C4-2B (cell line): ENCODE measurements at regions not wholly inside any gene's neighbourhood (a gene's known extent, or its start where the extent isn't known, plus 50 kb on each side); places are given as distances from the start of the nearest gene placed in this dataset.
"Not testable (repeated sequence)": the region's sequence is repeated elsewhere in the genome, so short reads cannot be mapped to it uniquely, and the experiment has no call there.

Experiments used
- H3K27ac ChIP-seq: fragments of 450-650 bp; 2 replicates; pipeline ENCODE4 v1.5.1; 2017
- ZFX ChIP-seq: fragments of 450-650 bp; IDR thresholded peaks from 2 replicates; pipeline ENCODE4 v1.6.1; 2017
- TF ChIP-seq, protein P1 (sequence below): fragments of 450-650 bp; conservative IDR thresholded peaks from 2 replicates; pipeline ENCODE4 v1.5.1; 2017; ENCODE audit warnings: mild to moderate bottlenecking

- no peak for TF ChIP-seq ZFX
- TF ChIP-seq, protein P1, sequence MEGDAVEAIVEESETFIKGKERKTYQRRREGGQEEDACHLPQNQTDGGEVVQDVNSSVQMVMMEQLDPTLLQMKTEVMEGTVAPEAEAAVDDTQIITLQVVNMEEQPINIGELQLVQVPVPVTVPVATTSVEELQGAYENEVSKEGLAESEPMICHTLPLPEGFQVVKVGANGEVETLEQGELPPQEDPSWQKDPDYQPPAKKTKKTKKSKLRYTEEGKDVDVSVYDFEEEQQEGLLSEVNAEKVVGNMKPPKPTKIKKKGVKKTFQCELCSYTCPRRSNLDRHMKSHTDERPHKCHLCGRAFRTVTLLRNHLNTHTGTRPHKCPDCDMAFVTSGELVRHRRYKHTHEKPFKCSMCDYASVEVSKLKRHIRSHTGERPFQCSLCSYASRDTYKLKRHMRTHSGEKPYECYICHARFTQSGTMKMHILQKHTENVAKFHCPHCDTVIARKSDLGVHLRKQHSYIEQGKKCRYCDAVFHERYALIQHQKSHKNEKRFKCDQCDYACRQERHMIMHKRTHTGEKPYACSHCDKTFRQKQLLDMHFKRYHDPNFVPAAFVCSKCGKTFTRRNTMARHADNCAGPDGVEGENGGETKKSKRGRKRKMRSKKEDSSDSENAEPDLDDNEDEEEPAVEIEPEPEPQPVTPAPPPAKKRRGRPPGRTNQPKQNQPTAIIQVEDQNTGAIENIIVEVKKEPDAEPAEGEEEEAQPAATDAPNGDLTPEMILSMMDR, result no peak
- no peak overlapping the region for H3K27ac ChIP-seq
These were observed 70.9 kb upstream of the N4BP1 start for GRCh38 chr16:48680881-48681280.

DNA sequence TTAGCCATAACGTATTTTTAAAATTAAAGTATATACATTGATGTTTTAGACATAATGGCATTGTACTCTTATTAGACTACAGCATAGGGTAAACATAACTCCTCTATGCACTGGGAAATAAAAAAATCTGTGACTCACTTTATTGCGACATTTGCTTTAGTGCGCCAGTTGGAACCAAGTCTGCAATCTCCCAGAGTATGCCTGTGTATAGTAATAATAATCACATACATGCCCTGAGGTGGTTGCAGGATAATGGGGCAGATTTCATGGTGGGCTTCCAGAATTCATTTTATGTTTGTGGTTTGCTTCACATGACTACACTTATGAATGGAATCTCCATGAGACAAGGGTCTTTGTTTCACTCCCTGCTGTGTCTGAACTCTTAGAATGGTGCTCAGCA, 66.9 kb upstream of the N4BP1 start:
- no peak overlapping the region for H3K27ac ChIP-seq
- no peak for TF ChIP-seq ZFX
- TF ChIP-seq, protein P1, result no peak

- H3K27ac ChIP-seq, result not testable (repeated sequence)
These were observed 58.2 kb upstream of the N4BP1 start for GRCh38 chr16:48668184-48668583.

- H3K27ac ChIP-seq, result no peak overlapping the region
- TF ChIP-seq, protein P1, result no peak
- no peak for TF ChIP-seq ZFX
These were observed 50.0 kb upstream of the N4BP1 start for GRCh38 chr16:48659940-48660339.
